K562 (cell line): ENCODE measurements at regions not wholly inside any gene's neighbourhood (a gene's known extent, or its start where the extent isn't known, plus 50 kb on each side); places are given as distances from the start of the nearest gene placed in this dataset.

Experiments
- EHMT2 ChIP-seq: fragments of 450-650 bp; IDR thresholded peaks from 2 replicates; pipeline ENCODE4 v1.6.1; 2018; ENCODE audit warnings: antibody characterized with exemption
- TF ChIP-seq, protein P1 (sequence below), 2 experiments: fragments of 450-650 bp in 1 of 2; sonication (generic) in 1 of 2; formaldehyde crosslinking; conservative IDR thresholded peaks; 2 replicates each; pipeline versions ENCODE4 v1.4.0 to v1.8.1; 2020 to 2022; ENCODE audit warnings: mild to moderate bottlenecking in 1 of 2, missing genetic modification reagents in 1 of 2

DNA sequence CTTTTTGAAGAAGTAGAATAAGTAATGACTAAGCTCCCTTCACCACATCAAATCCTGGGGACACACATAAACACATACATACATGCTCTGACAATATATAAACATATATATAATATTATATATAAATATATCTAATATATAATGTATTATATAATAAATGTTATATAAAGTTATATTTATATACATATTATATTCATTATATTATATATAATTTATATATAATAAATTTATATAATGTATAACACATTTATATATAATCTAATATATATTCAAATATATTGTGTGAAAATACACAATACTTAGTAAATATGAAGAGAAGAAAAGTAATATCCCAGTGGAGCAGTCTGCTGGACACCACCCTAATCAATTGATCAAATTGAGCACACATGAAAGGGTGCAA lies 2177.9 kb upstream of the CELF4 start:
- TF ChIP-seq EHMT2, result no peak
- TF ChIP-seq, protein P1, sequence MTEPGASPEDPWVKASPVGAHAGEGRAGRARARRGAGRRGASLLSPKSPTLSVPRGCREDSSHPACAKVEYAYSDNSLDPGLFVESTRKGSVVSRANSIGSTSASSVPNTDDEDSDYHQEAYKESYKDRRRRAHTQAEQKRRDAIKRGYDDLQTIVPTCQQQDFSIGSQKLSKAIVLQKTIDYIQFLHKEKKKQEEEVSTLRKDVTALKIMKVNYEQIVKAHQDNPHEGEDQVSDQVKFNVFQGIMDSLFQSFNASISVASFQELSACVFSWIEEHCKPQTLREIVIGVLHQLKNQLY (CRISPR knock-in tag; conservative IDR thresholded peaks at IDR 0.05), result no peak
